ENCODE measurements at regions not wholly inside any gene's neighbourhood (a gene's known extent, or its start where the extent isn't known, plus 50 kb on each side); places are given as distances from the start of the nearest gene placed in this dataset.

DNA sequence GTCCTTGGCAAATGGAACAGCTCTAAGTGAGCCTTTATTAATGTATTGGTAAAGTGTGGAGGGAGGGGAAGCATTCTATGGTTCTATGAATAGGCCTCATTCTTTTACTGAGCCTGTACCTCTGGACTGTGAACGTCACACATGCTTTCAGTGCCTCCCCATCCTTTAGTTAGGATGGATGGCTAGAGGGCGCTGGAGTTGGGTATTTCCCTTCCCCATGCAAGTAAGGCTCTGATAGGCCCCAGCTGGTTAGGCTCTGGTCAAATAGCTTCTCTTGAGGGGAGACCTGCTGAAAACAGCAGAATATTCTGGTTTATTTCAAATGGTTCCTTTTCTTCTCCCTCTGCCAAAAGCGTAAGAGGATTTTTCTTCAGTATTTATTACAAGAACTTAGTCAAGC, 860.9 kb upstream of the MDGA2 start:
- TF ChIP-seq, protein P1, sequence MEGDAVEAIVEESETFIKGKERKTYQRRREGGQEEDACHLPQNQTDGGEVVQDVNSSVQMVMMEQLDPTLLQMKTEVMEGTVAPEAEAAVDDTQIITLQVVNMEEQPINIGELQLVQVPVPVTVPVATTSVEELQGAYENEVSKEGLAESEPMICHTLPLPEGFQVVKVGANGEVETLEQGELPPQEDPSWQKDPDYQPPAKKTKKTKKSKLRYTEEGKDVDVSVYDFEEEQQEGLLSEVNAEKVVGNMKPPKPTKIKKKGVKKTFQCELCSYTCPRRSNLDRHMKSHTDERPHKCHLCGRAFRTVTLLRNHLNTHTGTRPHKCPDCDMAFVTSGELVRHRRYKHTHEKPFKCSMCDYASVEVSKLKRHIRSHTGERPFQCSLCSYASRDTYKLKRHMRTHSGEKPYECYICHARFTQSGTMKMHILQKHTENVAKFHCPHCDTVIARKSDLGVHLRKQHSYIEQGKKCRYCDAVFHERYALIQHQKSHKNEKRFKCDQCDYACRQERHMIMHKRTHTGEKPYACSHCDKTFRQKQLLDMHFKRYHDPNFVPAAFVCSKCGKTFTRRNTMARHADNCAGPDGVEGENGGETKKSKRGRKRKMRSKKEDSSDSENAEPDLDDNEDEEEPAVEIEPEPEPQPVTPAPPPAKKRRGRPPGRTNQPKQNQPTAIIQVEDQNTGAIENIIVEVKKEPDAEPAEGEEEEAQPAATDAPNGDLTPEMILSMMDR (IDR thresholded peaks at IDR 0.05; ENCODE audit: insufficient read depth, low read length), result no peak
- DNase-seq (ENCODE audit: low read depth), result no peak
- H3K4me3 ChIP-seq (ENCODE audit: low read depth, low read length), result no peak overlapping the region

DNA sequence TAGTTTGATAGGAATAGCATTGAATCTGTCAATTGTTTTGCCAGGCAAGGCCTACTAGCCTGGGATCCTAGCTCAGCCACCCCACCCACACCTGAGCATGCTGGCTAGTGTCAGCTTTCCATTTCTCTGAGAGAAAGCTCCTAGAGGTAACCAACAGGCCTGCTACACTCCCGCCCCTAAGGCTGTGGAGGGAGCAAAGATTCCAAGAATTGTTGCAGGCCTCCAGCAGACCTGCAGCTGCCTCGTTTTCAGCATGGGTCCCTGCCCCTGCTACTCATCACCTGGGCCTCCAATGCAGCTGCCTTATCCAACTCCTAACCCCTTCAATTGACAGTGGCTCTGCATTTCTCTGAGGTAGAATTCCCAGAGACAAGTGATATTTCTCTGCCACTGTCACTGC, 852.4 kb upstream of the MDGA2 start:
- TF ChIP-seq, protein P1 (IDR thresholded peaks at IDR 0.05; ENCODE audit: insufficient read depth, low read length), result no peak
- no peak overlapping the region for H3K4me3 ChIP-seq (ENCODE audit: low read depth, low read length)
- DNase-seq (ENCODE audit: low read depth), result no peak

DNA sequence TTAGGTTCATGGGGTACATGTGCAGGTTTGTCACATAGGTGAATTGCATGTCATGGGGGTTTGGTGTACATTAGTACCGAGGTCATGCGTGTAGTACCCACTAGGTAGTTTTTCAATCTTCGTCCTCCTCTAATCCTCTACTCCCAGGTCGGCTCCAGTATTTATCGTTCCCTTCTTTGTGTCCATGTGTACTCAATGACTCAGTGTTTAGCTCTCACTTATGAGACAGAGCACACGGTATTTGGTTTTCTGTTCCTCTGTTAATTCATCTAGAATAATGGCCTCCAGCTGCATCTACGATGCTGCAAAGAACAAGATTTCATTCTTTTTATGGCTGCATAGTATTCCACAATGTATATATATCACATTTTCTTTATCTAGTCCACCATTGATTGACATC, 850.9 kb upstream of the MDGA2 start:
- TF ChIP-seq, protein P1 (IDR thresholded peaks at IDR 0.05; ENCODE audit: insufficient read depth, low read length), result no peak
- no peak for DNase-seq (ENCODE audit: low read depth)
- no peak overlapping the region for H3K4me3 ChIP-seq (ENCODE audit: low read depth, low read length)

DNA sequence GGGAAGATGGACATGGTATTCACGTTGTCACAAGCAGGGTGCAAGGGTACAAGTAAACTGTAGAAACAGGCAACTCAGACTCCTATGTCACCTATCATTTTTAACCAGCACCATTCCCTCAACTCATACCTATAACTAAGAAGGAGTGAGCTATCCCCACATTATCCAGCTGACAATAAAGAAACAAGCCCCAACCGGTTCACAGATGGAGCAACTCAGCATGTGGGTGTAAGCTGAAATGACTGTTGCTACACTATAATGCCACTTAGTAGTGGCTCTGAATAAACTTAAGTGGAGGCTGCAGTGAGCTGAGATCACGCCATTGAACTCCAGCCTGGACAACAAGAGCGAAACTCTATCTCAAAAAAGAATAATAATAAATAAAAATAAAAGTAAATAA, 829.5 kb upstream of the MDGA2 start:
- DNase-seq (ENCODE audit: low read depth), result no peak
- H3K4me3 ChIP-seq (ENCODE audit: low read depth, low read length), result no peak overlapping the region
- TF ChIP-seq, protein P1 (IDR thresholded peaks at IDR 0.05; ENCODE audit: insufficient read depth, low read length), result no peak

DNA sequence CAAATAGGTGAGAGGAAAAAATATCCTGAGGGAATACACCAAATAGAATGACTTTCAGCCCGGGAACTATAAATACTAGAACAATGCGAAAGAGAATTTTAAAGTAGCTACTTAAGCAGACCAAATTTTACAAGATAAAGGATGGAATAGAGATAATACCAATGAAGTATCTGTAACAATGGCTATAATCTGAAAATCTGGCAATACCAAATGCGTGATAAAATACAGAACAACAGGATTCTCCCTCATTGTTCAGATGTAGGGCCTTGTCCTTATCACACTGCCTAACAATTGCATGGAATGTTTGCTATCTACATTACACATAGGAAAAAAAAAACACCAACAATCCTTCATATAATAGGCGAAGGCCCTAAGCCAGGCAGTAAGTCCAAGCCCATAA, 815.4 kb upstream of the MDGA2 start:
- TF ChIP-seq, protein P1 (IDR thresholded peaks at IDR 0.05; ENCODE audit: insufficient read depth, low read length), result no peak
- no peak for DNase-seq (ENCODE audit: low read depth)
- H3K4me3 ChIP-seq (ENCODE audit: low read depth, low read length), result no peak overlapping the region

DNA sequence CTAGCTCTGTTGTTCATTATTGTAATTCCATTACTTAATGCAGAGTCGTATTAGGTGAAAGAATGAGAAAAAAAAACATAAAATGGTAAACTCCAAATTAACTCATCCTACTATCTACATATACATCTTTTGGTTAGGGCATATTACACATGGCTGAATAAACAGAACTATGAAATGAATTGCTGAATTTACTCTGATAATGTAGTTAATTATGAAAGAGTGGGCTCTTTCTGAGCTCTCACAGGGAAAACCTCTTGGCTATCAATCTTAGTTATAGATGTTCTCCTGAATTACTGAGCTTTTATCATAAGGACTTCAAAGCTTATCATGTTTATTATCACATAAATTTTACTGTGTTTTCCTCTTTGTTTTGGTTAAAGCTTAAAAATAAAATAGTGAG, 798.5 kb upstream of the MDGA2 start:
- DNase-seq (ENCODE audit: low read depth), result no peak
- TF ChIP-seq, protein P1 (IDR thresholded peaks at IDR 0.05; ENCODE audit: insufficient read depth, low read length), result no peak
- no peak overlapping the region for H3K4me3 ChIP-seq (ENCODE audit: low read depth, low read length)

DNA sequence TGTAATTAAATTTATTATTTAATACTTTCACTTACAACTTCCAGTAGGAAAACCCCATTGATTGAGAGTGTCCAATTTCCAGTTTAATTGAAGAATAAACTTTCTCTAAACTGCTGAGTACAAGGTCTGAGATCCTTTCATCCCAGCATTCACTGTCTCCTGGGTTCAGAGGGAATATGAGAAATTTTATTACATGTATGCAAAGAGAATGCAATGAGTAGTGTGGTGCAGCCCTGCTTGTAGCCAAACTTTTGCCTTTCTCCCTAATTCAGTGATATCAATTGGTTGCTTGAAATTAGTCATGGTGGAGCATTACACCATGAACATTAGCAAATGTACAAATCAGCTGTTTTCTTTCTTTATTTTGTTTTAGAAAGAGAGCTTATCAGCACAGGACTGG, 780.6 kb upstream of the MDGA2 start:
- TF ChIP-seq, protein P1 (IDR thresholded peaks at IDR 0.05; ENCODE audit: insufficient read depth, low read length), result no peak
- H3K4me3 ChIP-seq (ENCODE audit: low read depth, low read length), result no peak overlapping the region
- no peak for DNase-seq (ENCODE audit: low read depth)

Measured in fibroblast of the aortic adventitia (primary cell).